HG03442 (cell line): ENCODE measurements at regions not wholly inside any gene's neighbourhood (a gene's known extent, or its start where the extent isn't known, plus 50 kb on each side); places are given as distances from the start of the nearest gene placed in this dataset.

Experiments used
- ATAC-seq: cut with Tn5 transposase; IDR thresholded peaks from one replicate; pipeline ENCODE4 v1.9.1; 2021; ENCODE audit warnings: mild to moderate bottlenecking, moderate library complexity; ENCODE audit not compliant: unreplicated experiment

- no peak for ATAC-seq
Measured at GRCh38 chr10:60443346-60443745, 53.7 kb upstream of the ANK3 start.

DNA sequence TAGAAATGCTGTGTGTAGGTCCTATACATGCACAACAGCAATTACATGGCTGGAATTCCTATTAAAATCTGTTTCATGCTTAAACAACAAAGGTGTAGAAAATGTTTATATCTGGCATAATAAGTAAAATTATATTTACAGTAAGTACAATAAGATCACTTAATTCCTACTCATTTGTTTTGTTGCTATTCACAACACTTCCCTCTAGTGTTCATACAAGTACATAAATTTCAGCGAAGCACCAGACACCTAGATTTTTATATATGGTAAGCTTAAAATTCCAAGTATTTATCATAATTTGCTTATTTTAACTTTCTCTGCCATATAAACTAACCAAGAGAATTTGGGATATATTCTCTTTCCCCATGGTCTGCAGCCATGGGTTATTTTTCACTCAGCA, 51.8 kb upstream of the ANK3 start:
- no peak for ATAC-seq

GRCh38 chr10:60439641-60440040, 50.0 kb upstream of the ANK3 start:
- ATAC-seq = no peak
